K562 (cell line): ENCODE measurements at regions not wholly inside any gene's neighbourhood (a gene's known extent, or its start where the extent isn't known, plus 50 kb on each side); places are given as distances from the start of the nearest gene placed in this dataset.

Source experiments
- ATAC-seq: fragments of 200-7000 bp; cut with Tn5 transposase; 3 replicates; pipeline ENCODE4 v1.9.1; 2020; ENCODE audit warnings: moderate library complexity
- BruUV-seq: library from RNA; stranded (reverse); fragments of 400-500 nt; replicated peaks from 2 replicates; lab custom pipeline; 2021; lab: Mats Ljungman, UMichigan
- CTCF ChIA-PET: fragments of 300-600 bp; formaldehyde crosslinking; extraction: SDS; loops from one replicate; lab custom pipeline; 2021; ENCODE audit warnings: low intra/inter-chr PET ratio; lab: Yijun Ruan, JAX
- POLR2A ChIA-PET: fragments of 300-600, 350-650 bp; sonication (Branson Sonifier 250); formaldehyde crosslinking; extraction: SDS; loops from one replicate; lab custom pipeline; 2021; ENCODE audit warnings: antibody characterized with exemption, inconsistent platforms; lab: Yijun Ruan, JAX
- DNase-seq, 4 experiments: peaks; one replicate each; pipeline versions ENCODE4 v3.0.0 to v3.0.0-alpha.2; 2011 to 2018; ENCODE audit warnings: low spot score in 3 of 4, mixed read lengths in 3 of 4; ENCODE audit errors: extremely low read depth in 1 of 4
- FAIRE-seq: peaks from 2 replicates; lab custom pipeline; 2011; peaks lifted over from hg19 to GRCh38; lab: Jason Lieb, UNC
- H2AFZ ChIP-seq: 2 replicates; pipeline ENCODE4 v1.6.0; 2011; ENCODE audit warnings: low read depth, low read length, control low read depth, inconsistent platforms
- H3K27ac ChIP-seq: fragments of 200-600 bp; 3 replicates; pipeline ENCODE4 v1.8.0; 2011; ENCODE audit warnings: low read depth, mild to moderate bottlenecking, control low read depth, inconsistent platforms, low read length, moderate library complexity, mixed read lengths; ENCODE audit errors: extremely low read depth
- H3K27me3 ChIP-seq, 2 experiments: fragments of 300-600 bp in 1 of 2; 2 replicates in 1 of 2; 3 replicates in 1 of 2; pipeline versions ENCODE4 v1.6.0 to v1.8.0; 2011; ENCODE audit warnings: inconsistent platforms in 2 of 2, low read length in 2 of 2, mild to moderate bottlenecking in 1 of 2, mixed read lengths in 1 of 2, moderate library complexity in 1 of 2; ENCODE audit not compliant: control insufficient read depth in 2 of 2, insufficient read depth in 2 of 2
- H3K36me3 ChIP-seq: fragments of 300-600 bp; 3 replicates; pipeline ENCODE4 v1.8.0; 2011; ENCODE audit warnings: mild to moderate bottlenecking, low read length, inconsistent platforms; ENCODE audit not compliant: control insufficient read depth, insufficient read depth
- H3K4me1 ChIP-seq, 2 experiments: fragments of 200-600 bp in 1 of 2; replicated peaks in 1 of 2; 2 replicates in 1 of 2; 3 replicates in 1 of 2; pipeline versions ENCODE4 v1.5.1 to v1.8.0; 2011; ENCODE audit warnings: inconsistent platforms in 2 of 2, low read length in 2 of 2, mild to moderate bottlenecking in 1 of 2, mixed read lengths in 1 of 2, moderate library complexity in 1 of 2; ENCODE audit not compliant: control insufficient read depth in 2 of 2, insufficient read depth in 2 of 2
- H3K4me2 ChIP-seq: 2 replicates; pipeline ENCODE4 v1.6.1; 2011; ENCODE audit warnings: low read length, control low read depth, inconsistent platforms, mixed read lengths; ENCODE audit not compliant: insufficient read depth
- H3K4me3 ChIP-seq: fragments of 200-600 bp; sonication (generic), shearing (Covaris generic); 2 replicates; pipeline ENCODE4 v1.5.1; 2016; ENCODE audit warnings: control low read depth, inconsistent platforms
- H3K79me2 ChIP-seq: fragments of 200-600 bp; 3 replicates; pipeline ENCODE4 v1.8.0; 2011; ENCODE audit warnings: low read length, inconsistent platforms; ENCODE audit not compliant: control insufficient read depth, insufficient read depth
- H3K9ac ChIP-seq, 2 experiments: 2 replicates each; pipeline versions ENCODE4 v1.6.0 to v1.6.1; 2011; ENCODE audit warnings: low read depth in 2 of 2, low read length in 2 of 2, control low read depth in 1 of 2, inconsistent platforms in 1 of 2, mild to moderate bottlenecking in 1 of 2, mixed read lengths in 1 of 2; ENCODE audit not compliant: insufficient read depth in 1 of 2
- H3K9me1 ChIP-seq: one replicate; pipeline ENCODE4 v1.6.0; 2011; ENCODE audit warnings: inconsistent platforms, mild to moderate bottlenecking, low read length, moderate library complexity; ENCODE audit not compliant: control insufficient read depth, insufficient read depth
- H3K9me3 ChIP-seq: replicated peaks from 2 replicates; pipeline ENCODE4 v1.5.1; 2011; ENCODE audit warnings: low read depth, low read length, inconsistent platforms; ENCODE audit not compliant: control insufficient read depth, insufficient read depth
- H4K20me1 ChIP-seq: replicated peaks from 2 replicates; pipeline ENCODE4 v1.6.1; 2011; ENCODE audit warnings: low read length, inconsistent platforms, mixed read lengths; ENCODE audit not compliant: control insufficient read depth, insufficient read depth
- ETV5 ChIP-seq: sonication (generic); formaldehyde crosslinking; IDR thresholded peaks from 2 replicates; pipeline ENCODE4 v1.4.0; 2020; ENCODE audit warnings: low read depth, mild to moderate bottlenecking, missing genetic modification reagents
- GTF2A2 ChIP-seq: IDR thresholded peaks from 2 replicates; pipeline ENCODE4 v1.6.1; 2016; ENCODE audit warnings: mild to moderate bottlenecking, missing genetic modification characterization, missing compliant biosample characterization
- HLTF ChIP-seq: fragments of 450-650 bp; IDR thresholded peaks from 2 replicates; pipeline ENCODE4 v1.6.1; 2016
- NFIC ChIP-seq: fragments of 450-650 bp; IDR thresholded peaks from 2 replicates; pipeline ENCODE4 v1.6.1; 2017; ENCODE audit warnings: mild to moderate bottlenecking, inconsistent platforms
- NFXL1 ChIP-seq: fragments of 450-650 bp; formaldehyde crosslinking; IDR thresholded peaks from 2 replicates; pipeline ENCODE4 v1.4.0; 2021; ENCODE audit warnings: mild to moderate bottlenecking
- RAD51 ChIP-seq: fragments of 450-650 bp; IDR thresholded peaks from 2 replicates; pipeline ENCODE4 v1.7.1; 2016; ENCODE audit warnings: low read depth, mild to moderate bottlenecking, borderline replicate concordance
- STAT5A ChIP-seq: IDR thresholded peaks from 2 replicates; pipeline ENCODE4 v1.6.1; 2012; ENCODE audit warnings: low read length, inconsistent platforms, borderline replicate concordance
- ZNF445 ChIP-seq: fragments of 250-450 bp; sonication (Bioruptor Pico); IDR thresholded peaks from 2 replicates; pipeline ENCODE4 v1.4.0; 2020; ENCODE audit warnings: low read depth, mild to moderate bottlenecking, moderate library complexity
- WGBS: fragments of 100-300 bp; shearing (Covaris generic); methylation state at CpG from one replicate; pipeline ENCODE4 v1.1.6; 2016; ENCODE audit warnings: low coverage, mixed read lengths; ENCODE audit not compliant: insufficient coverage; ENCODE audit errors: missing lambda C conversion rate; 5-methylcytosine and 5-hydroxymethylcytosine counted together
- in situ Hi-C: fragments of 300-500 bp; cut with MboI; formaldehyde crosslinking; loops from 4 replicates; pipeline ENCODE4 v1.15.0; 2018; ENCODE audit warnings: inconsistent platforms, mixed read lengths
- intact Hi-C: fragments of 100-400 bp; cut with micrococcal nuclease; formaldehyde crosslinking; loops from 2 replicates; pipeline ENCODE4 v1.14.2; 2022
- TF ChIP-seq, protein P1 (sequence below), 2 experiments: fragments of 450-650 bp in 1 of 2; sonication (generic) in 1 of 2; formaldehyde crosslinking; conservative IDR thresholded peaks; 2 replicates each; pipeline versions ENCODE4 v1.4.0 to v1.8.1; 2020 to 2022; ENCODE audit warnings: mild to moderate bottlenecking in 1 of 2, missing genetic modification reagents in 1 of 2
- TF ChIP-seq, protein P2 (sequence below), 2 experiments: fragments of 450-650 bp in 1 of 2; IDR thresholded peaks; 2 replicates each; pipeline ENCODE4 v1.6.1; 2011 to 2017; ENCODE audit warnings: low read depth in 2 of 2, antibody characterized with exemption in 1 of 2, borderline replicate concordance in 1 of 2, low read length in 1 of 2, mild to moderate bottlenecking in 1 of 2, mixed read lengths in 1 of 2; ENCODE audit not compliant: control insufficient read depth in 1 of 2
- TF ChIP-seq, protein P3 (sequence below): fragments of 450-650 bp; IDR thresholded peaks from 2 replicates; pipeline ENCODE4 v1.6.1; 2017; ENCODE audit warnings: mild to moderate bottlenecking, moderate library complexity

DNA sequence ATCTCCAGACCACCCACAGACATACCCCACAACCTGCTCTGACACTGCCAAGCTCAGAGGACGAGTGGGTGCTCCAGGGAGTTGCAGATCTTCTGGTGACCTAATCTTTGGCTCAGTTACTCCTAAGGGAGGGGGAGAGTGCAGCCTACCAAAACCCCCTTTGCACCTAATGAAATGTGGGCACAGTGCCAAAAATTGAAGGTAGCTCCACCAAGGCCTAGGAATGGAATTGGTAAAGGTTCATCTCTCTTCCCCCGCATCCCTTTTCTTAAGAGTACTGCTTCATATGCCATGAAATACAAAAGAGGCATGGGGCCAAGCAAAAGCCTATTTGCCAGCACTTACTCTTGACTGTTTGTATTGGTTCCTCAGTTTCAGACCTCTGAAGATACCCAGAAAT is 491.0 kb downstream of the NAF1 start:
- Histone ChIP-seq H3K9me1 (no peaks in the 10 kb centered on the region), H4K20me1 (no peaks in the 10 kb centered on the region), H3K9me3 (no peaks in the 10 kb centered on the region), H2AFZ (no peak overlapping the region), H3K36me3 (no peaks in the 10 kb centered on the region), H3K27ac (no peak overlapping the region), H3K9ac (no peak overlapping the region), H3K4me3 (no peak overlapping the region), H3K4me1 (no peaks in the 10 kb centered on the region), H3K79me2 (no peaks in the 10 kb centered on the region), H3K27me3 (no peaks in the 10 kb centered on the region), H3K4me2 (no peak overlapping the region)
- no TSS peak for BruUV-seq
- CTCF ChIA-PET, result no interaction called here
- intact Hi-C loops (no loop called here), in situ Hi-C loops (no loop called here)
- WGBS, result no CpG with 5 or more reads among the region's 2 CpGs
- DNase-seq (no peak), FAIRE-seq (no peak), ATAC-seq (no peak)
- TF ChIP-seq HLTF (no peak), RAD51 (no peak), ETV5 (CRISPR knock-in tag) (no peak), NFXL1 (CRISPR knock-in tag) (no peak), NFIC (peak; percentile 56)
- TF ChIP-seq, protein P1, sequence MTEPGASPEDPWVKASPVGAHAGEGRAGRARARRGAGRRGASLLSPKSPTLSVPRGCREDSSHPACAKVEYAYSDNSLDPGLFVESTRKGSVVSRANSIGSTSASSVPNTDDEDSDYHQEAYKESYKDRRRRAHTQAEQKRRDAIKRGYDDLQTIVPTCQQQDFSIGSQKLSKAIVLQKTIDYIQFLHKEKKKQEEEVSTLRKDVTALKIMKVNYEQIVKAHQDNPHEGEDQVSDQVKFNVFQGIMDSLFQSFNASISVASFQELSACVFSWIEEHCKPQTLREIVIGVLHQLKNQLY (CRISPR knock-in tag; conservative IDR thresholded peaks at IDR 0.05), result no peak
- POLR2A ChIA-PET, result no interaction called here

DNA sequence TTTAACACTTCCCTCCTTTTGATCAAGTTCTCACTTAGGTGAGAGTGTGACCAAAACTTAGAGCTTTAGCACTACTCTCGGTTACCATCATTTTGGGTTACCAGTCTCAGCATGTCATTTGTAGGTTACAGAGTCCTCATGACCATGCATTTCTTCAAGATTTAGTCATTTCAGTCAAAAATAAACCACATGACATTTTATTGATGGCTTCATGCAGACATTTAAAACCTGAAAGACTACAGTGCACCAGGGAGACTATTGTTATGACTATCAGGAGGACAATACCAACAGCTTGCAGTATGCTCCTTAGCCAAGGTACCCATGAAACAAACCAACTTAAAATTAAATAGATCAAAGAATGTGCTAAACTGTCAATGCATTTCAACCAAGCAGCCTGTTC is 498.1 kb upstream of the FSTL5 start:
- ChIA-PET POLR2A (no interaction called here), CTCF (no interaction called here)
- no peak overlapping the region for H3K4me2 ChIP-seq
- H3K4me3 ChIP-seq, result no peak overlapping the region
- FAIRE-seq (no peak), DNase-seq (no peak), ATAC-seq (no peak)
- H3K36me3 ChIP-seq, result no peaks in the 10 kb centered on the region
- in situ Hi-C loops (no loop called here), intact Hi-C loops (no loop called here)
- H3K9me1 ChIP-seq, result no peaks in the 10 kb centered on the region
- no peaks in the 10 kb centered on the region for H3K9me3 ChIP-seq
- WGBS, result no CpG with 5 or more reads among the region's 1 CpG
- H3K27me3 ChIP-seq, result no peaks in the 10 kb centered on the region
- no peak overlapping the region for H3K27ac ChIP-seq
- H2AFZ ChIP-seq, result no peak overlapping the region
- no peaks in the 10 kb centered on the region for H4K20me1 ChIP-seq
- BruUV-seq, result no TSS peak
- no peaks in the 10 kb centered on the region for H3K4me1 ChIP-seq
- no peaks in the 10 kb centered on the region for H3K79me2 ChIP-seq
- no peak overlapping the region for H3K9ac ChIP-seq
- no peak for TF ChIP-seq STAT5A
- TF ChIP-seq, protein P2, sequence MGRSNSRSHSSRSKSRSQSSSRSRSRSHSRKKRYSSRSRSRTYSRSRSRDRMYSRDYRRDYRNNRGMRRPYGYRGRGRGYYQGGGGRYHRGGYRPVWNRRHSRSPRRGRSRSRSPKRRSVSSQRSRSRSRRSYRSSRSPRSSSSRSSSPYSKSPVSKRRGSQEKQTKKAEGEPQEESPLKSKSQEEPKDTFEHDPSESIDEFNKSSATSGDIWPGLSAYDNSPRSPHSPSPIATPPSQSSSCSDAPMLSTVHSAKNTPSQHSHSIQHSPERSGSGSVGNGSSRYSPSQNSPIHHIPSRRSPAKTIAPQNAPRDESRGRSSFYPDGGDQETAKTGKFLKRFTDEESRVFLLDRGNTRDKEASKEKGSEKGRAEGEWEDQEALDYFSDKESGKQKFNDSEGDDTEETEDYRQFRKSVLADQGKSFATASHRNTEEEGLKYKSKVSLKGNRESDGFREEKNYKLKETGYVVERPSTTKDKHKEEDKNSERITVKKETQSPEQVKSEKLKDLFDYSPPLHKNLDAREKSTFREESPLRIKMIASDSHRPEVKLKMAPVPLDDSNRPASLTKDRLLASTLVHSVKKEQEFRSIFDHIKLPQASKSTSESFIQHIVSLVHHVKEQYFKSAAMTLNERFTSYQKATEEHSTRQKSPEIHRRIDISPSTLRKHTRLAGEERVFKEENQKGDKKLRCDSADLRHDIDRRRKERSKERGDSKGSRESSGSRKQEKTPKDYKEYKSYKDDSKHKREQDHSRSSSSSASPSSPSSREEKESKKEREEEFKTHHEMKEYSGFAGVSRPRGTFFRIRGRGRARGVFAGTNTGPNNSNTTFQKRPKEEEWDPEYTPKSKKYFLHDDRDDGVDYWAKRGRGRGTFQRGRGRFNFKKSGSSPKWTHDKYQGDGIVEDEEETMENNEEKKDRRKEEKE (IDR thresholded peaks at IDR 0.05; ENCODE audit: borderline replicate concordance in 1 of 2, control insufficient read depth in 1 of 2, low read depth in 2 of 2, low read length in 1 of 2), result no peak
- TF ChIP-seq ZNF445 (CRISPR knock-in tag), result no peak
- TF ChIP-seq, protein P3, sequence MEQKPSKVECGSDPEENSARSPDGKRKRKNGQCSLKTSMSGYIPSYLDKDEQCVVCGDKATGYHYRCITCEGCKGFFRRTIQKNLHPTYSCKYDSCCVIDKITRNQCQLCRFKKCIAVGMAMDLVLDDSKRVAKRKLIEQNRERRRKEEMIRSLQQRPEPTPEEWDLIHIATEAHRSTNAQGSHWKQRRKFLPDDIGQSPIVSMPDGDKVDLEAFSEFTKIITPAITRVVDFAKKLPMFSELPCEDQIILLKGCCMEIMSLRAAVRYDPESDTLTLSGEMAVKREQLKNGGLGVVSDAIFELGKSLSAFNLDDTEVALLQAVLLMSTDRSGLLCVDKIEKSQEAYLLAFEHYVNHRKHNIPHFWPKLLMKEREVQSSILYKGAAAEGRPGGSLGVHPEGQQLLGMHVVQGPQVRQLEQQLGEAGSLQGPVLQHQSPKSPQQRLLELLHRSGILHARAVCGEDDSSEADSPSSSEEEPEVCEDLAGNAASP, result no peak
- TF ChIP-seq GTF2A2 (tag), result no peak
